GM12875 (cell line): ENCODE measurements at regions not wholly inside any gene's neighbourhood (a gene's known extent, or its start where the extent isn't known, plus 50 kb on each side); places are given as distances from the start of the nearest gene placed in this dataset.

Experiments
- H3K4me3 ChIP-seq: one replicate; pipeline ENCODE4 v1.5.1; 2011; ENCODE audit warnings: low read depth, low read length, control low read depth
- CTCF ChIP-seq: IDR thresholded peaks from 2 replicates; pipeline ENCODE4 v1.5.1; 2011; ENCODE audit warnings: low read depth, mild to moderate bottlenecking, control low read depth, inconsistent platforms, low read length, moderate library complexity, borderline replicate concordance; ENCODE audit not compliant: insufficient read depth

GRCh38 chr2:120917886-120918285, 182.2 kb downstream of the GLI2 start:
- no peak overlapping the region for H3K4me3 ChIP-seq
- no peak for TF ChIP-seq CTCF

GRCh38 chr2:120919216-120919615, 183.5 kb downstream of the GLI2 start:
- H3K4me3 ChIP-seq, result no peak overlapping the region
- no peak for TF ChIP-seq CTCF

GRCh38 chr2:120919771-120920453, 184.2 kb downstream of the GLI2 start:
- TF ChIP-seq CTCF, result no peak

GRCh38 chr2:120920454-120921148, 184.9 kb downstream of the GLI2 start:
- no peak overlapping the region for H3K4me3 ChIP-seq
- no peak for TF ChIP-seq CTCF

More at GRCh38 chr2:120919771-120920453, 184.2 kb downstream of the GLI2 start:
- H3K4me3 ChIP-seq, result no peak overlapping the region

- no peak for TF ChIP-seq CTCF
- no peak overlapping the region for H3K4me3 ChIP-seq
Measured at GRCh38 chr2:120921457-120921856, 185.8 kb downstream of the GLI2 start.

- no peak for TF ChIP-seq CTCF
Measured at GRCh38 chr2:120922571-120923332, 187.1 kb downstream of the GLI2 start.

More at GRCh38 chr2:120922571-120923332, 187.1 kb downstream of the GLI2 start:
- no peak overlapping the region for H3K4me3 ChIP-seq
